ENCODE measurements at regions not wholly inside any gene's neighbourhood (a gene's known extent, or its start where the extent isn't known, plus 50 kb on each side); places are given as distances from the start of the nearest gene placed in this dataset.
A peak's percentile ranks its signal among the peaks of the same experiment; 100 is the strongest.

- no peak for TF ChIP-seq CTCF (IDR thresholded peaks at IDR 0.05)
- no peaks in the 10 kb centered on the region for H3K27me3 ChIP-seq
- peaks cover 0 to 10% of the 10 kb centered on the region in 2 donors for H3K4me1 ChIP-seq
- DNase-seq (no peak), ATAC-seq (no peak)
- H3K4me3 ChIP-seq, result no peak overlapping the region
- H3K36me3 ChIP-seq, result no peaks in the 10 kb centered on the region
- H3K9me3 ChIP-seq, result no peaks in the 10 kb centered on the region
- intact Hi-C loops (cut with DNase I), result no loop called here
- H3K27ac ChIP-seq, result no peak overlapping the region
These were observed 104.9 kb upstream of the APCDD1 start for GRCh38 chr18:10349561-10349960.

- no peaks in the 10 kb centered on the region for H3K9me3 ChIP-seq
- no peak overlapping the region for H3K4me3 ChIP-seq
- no peak for ATAC-seq
- H3K4me1 ChIP-seq, result peaks cover 0 to 15% of the 10 kb centered on the region in 2 donors
- H3K36me3 ChIP-seq, result no peaks in the 10 kb centered on the region
- TF ChIP-seq CTCF (IDR thresholded peaks at IDR 0.05), result no peak
- H3K27ac ChIP-seq, result no peak overlapping the region
- intact Hi-C loops (cut with DNase I), result no loop called here
- no peak for DNase-seq
- H3K27me3 ChIP-seq, result no peaks in the 10 kb centered on the region
These were observed 103.8 kb upstream of the APCDD1 start for GRCh38 chr18:10350661-10351060.

GRCh38 chr18:10351219-10351818 lies 103.1 kb upstream of the APCDD1 start:
- H3K27ac ChIP-seq, result no peak overlapping the region
- intact Hi-C loops (cut with DNase I), result no loop called here
- DNase-seq (peak in 1 of 4 donors; percentile 37), ATAC-seq (no peak)
- peaks cover 0 to 15% of the 10 kb centered on the region in 2 donors for H3K4me1 ChIP-seq
- H3K27me3 ChIP-seq, result no peaks in the 10 kb centered on the region
- no peak overlapping the region for H3K4me3 ChIP-seq
- TF ChIP-seq CTCF (IDR thresholded peaks at IDR 0.05), result no peak
- no peaks in the 10 kb centered on the region for H3K36me3 ChIP-seq
- H3K9me3 ChIP-seq, result no peaks in the 10 kb centered on the region

GRCh38 chr18:10351858-10352257 lies 102.6 kb upstream of the APCDD1 start:
- ATAC-seq (no peak), DNase-seq (no peak)
- Histone ChIP-seq H3K27ac (no peak overlapping the region), H3K4me1 (peaks cover 0 to 15% of the 10 kb centered on the region in 2 donors), H3K9me3 (peaks cover 0 to 4% of the 10 kb centered on the region in 2 donors), H3K27me3 (no peaks in the 10 kb centered on the region), H3K4me3 (no peak overlapping the region), H3K36me3 (no peaks in the 10 kb centered on the region)
- intact Hi-C loops (cut with DNase I), result no loop called here
- no peak for TF ChIP-seq CTCF (IDR thresholded peaks at IDR 0.05)

- no peak for TF ChIP-seq CTCF (IDR thresholded peaks at IDR 0.05)
- intact Hi-C loops (cut with DNase I), result no loop called here
- peaks cover 0 to 15% of the 10 kb centered on the region in 2 donors for H3K4me1 ChIP-seq
These were observed 101.8 kb upstream of the APCDD1 start for GRCh38 chr18:10352671-10353070.

More at GRCh38 chr18:10352671-10353070, 101.8 kb upstream of the APCDD1 start:
- no peaks in the 10 kb centered on the region for H3K36me3 ChIP-seq
- no peak overlapping the region for H3K4me3 ChIP-seq
- no peaks in the 10 kb centered on the region for H3K27me3 ChIP-seq
- ATAC-seq (no peak), DNase-seq (no peak)
- peaks cover 0 to 10% of the 10 kb centered on the region in 2 donors for H3K9me3 ChIP-seq
- H3K27ac ChIP-seq, result no peak overlapping the region
